ENCODE measurements at regions not wholly inside any gene's neighbourhood (a gene's known extent, or its start where the extent isn't known, plus 50 kb on each side); places are given as distances from the start of the nearest gene placed in this dataset.

- no peak overlapping the region for H3K4me3 ChIP-seq
- H3K27me3 ChIP-seq (replicated peaks in 1 of 7): no peaks in the 10 kb centered on the region
- TF ChIP-seq POLR2A (IDR thresholded peaks at IDR 0.05) (no peak), POLR2AphosphoS5 (IDR thresholded peaks at IDR 0.05) (no peak), CTCF (IDR thresholded peaks at IDR 0.05 in 8 of 11, conservative IDR thresholded peaks at IDR 0.05 in 3 of 11) (no peak)
- no peak for DNase-seq
- peak overlapping the region in 6 of 8 donors; percentile 7 to 59 (median 46) for H3K27ac ChIP-seq
- no peaks in the 10 kb centered on the region for H3K9me3 ChIP-seq
- no peaks in the 10 kb centered on the region for H3K36me3 ChIP-seq
- WGBS, 5 donors: 71 to 77% (median 75%) methylated on average over 2 of the region's 2 CpGs
- H3K4me1 ChIP-seq: peaks cover 0 to 5% (median 0%) of the 10 kb centered on the region in 6 donors
- intact Hi-C loops (cut with DNase I; ENCODE audit: low total_unique reads): no loop called here
Observed at GRCh38 chr3:191761906-191762305, 300.9 kb downstream of the PYDC2 start.

DNA sequence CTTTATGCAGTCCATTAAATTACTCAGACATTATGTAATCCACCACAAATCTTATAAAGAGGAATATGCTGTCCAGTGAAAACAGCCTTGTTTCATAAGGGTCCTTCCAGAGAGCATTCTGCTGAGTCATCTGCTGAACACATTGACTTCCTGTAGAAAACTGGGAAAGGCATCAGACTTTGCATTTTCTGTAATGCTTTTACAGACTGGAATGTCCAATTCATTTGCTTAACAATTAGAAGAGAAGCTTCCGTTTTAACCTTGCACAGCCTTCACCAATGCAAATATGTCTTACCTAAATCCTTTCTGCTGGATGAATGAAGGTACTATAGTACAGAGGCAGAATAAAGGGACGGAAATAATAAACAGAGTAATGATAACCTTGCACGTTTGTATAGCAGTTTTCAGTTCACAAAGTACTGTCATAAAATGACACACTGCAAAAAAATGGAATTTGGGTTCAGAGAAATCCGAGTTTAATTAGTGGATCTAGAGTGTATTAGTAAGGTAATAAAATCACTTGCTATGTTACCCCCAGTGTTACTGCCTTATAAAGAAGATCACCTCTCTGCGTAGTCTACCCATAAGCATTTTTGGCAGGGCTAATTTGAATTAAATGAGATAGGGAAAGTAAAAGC, 301.5 kb downstream of the PYDC2 start:
- H3K36me3 ChIP-seq: no peaks in the 10 kb centered on the region
- no peak overlapping the region for H3K4me3 ChIP-seq
- TF ChIP-seq CTCF (IDR thresholded peaks at IDR 0.05 in 8 of 11, conservative IDR thresholded peaks at IDR 0.05 in 3 of 11) (no peak), POLR2AphosphoS5 (IDR thresholded peaks at IDR 0.05) (no peak), POLR2A (IDR thresholded peaks at IDR 0.05) (no peak)
- no peak for DNase-seq
- intact Hi-C loops (cut with DNase I; ENCODE audit: low total_unique reads): no loop called here
- H3K9me3 ChIP-seq: no peaks in the 10 kb centered on the region
- 39 to 60% (median 49%) methylated on average over 5 of the region's 5 CpGs for WGBS, 5 donors
- H3K27me3 ChIP-seq (replicated peaks in 1 of 7): no peaks in the 10 kb centered on the region
- H3K27ac ChIP-seq: peak overlapping the region in 6 of 8 donors; percentile 3 to 59 (median 46)
- H3K4me1 ChIP-seq: peaks cover 0 to 5% (median 0%) of the 10 kb centered on the region in 6 donors

- no peak for DNase-seq
- Histone ChIP-seq H3K27me3 (replicated peaks in 1 of 7) (no peaks in the 10 kb centered on the region), H3K9me3 (peaks cover 0 to 25% (median 15%) of the 10 kb centered on the region in 8 donors), H3K4me1 (no peaks in the 10 kb centered on the region), H3K36me3 (no peaks in the 10 kb centered on the region), H3K27ac (no peak overlapping the region), H3K4me3 (no peak overlapping the region)
- 62 to 82% (median 70%) methylated on average over 2 of the region's 2 CpGs for WGBS, 5 donors
- TF ChIP-seq POLR2A (IDR thresholded peaks at IDR 0.05): no peak
- TF ChIP-seq POLR2AphosphoS5 (IDR thresholded peaks at IDR 0.05): no peak
- no peak for TF ChIP-seq CTCF (IDR thresholded peaks at IDR 0.05 in 8 of 11, conservative IDR thresholded peaks at IDR 0.05 in 3 of 11)
- intact Hi-C loops (cut with DNase I; ENCODE audit: low total_unique reads): no loop called here
Observed at GRCh38 chr3:191768421-191768820, 307.5 kb downstream of the PYDC2 start.

DNA sequence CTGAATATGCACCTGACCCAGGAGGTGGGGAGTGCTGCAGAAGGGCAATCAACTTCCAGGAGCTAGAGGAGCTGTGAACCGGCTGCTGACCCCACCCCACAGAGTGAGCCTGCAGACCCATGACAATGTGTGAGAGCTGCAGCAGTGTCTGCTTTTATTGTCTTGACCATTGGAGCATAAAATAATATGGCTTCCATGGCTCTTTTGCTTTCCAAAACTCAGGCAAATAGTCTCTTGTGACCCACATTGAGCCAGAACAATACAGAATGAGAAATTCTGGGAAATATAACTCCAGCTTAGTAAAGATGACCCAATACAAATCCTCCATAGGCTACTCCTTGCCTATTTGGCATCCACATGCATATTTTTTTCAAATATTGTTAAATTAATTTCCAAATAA, 309.6 kb downstream of the PYDC2 start:
- intact Hi-C loops (cut with DNase I; ENCODE audit: low total_unique reads): no loop called here
- DNase-seq: no peak
- WGBS, 5 donors: 55 to 85% (median 58%) methylated on average over 1 of the region's 1 CpG
- TF ChIP-seq CTCF (IDR thresholded peaks at IDR 0.05 in 8 of 11, conservative IDR thresholded peaks at IDR 0.05 in 3 of 11) (no peak), POLR2A (IDR thresholded peaks at IDR 0.05) (no peak), POLR2AphosphoS5 (IDR thresholded peaks at IDR 0.05) (no peak)
- no peaks in the 10 kb centered on the region for H3K27me3 ChIP-seq (replicated peaks in 1 of 7)
- H3K9me3 ChIP-seq: peaks cover 0 to 29% (median 15%) of the 10 kb centered on the region in 8 donors
- no peak overlapping the region for H3K4me3 ChIP-seq
- H3K4me1 ChIP-seq: no peaks in the 10 kb centered on the region
- H3K36me3 ChIP-seq: no peaks in the 10 kb centered on the region
- no peak overlapping the region for H3K27ac ChIP-seq

Data from spleen (tissue), 11 donors.